ENCODE measurements at regions not wholly inside any gene's neighbourhood (a gene's known extent, or its start where the extent isn't known, plus 50 kb on each side); places are given as distances from the start of the nearest gene placed in this dataset.
A peak's percentile ranks its signal among the peaks of the same experiment; 100 is the strongest.
"Not testable (repeated sequence)": the region's sequence is repeated elsewhere in the genome, so short reads cannot be mapped to it uniquely, and the experiment has no call there.

DNA sequence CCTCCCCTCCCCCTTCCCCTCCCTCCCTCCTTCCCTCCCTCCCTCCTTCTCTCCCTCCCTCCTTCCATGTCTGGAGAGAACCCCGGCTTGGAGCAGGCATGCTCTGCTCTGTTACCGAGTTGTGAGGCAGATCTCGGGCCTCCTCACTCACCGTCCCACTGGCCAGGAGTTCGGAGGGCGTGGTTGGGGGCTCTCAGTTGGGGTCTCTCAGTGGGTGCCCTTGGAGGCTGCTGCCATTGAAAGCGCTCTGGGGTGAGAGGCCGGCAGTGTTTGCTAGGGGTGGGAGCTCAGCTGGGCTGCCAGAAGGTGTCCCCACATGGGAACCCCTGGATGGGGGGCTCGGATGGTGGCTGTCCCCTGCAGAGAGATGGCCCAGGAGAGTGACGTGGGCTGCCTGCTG, 101.1 kb upstream of the LRPAP1 start:
- not testable (repeated sequence) for DNase-seq (ENCODE audit: low spot score)

DNA sequence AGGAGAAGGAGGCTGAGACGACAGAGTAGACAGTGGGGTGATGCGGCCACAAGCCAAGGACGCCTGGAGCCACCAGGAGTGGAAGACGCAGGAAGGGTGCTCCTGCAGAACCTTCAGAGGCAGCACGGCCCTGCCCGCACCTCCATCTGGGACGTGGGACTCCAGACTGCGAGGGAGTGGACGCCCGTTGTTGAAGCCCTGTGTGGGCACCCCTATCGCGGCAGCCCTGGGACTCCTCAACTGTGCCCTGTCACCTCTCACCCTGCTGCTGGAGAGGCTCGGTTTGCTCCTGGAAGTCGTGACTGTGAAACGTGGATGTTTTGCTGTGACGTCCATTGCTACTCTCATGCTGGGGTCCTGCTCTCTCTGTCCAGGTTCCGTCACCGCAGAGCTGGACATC, 100.6 kb upstream of the LRPAP1 start:
- DNase-seq (ENCODE audit: low spot score) = not testable (repeated sequence)

DNA sequence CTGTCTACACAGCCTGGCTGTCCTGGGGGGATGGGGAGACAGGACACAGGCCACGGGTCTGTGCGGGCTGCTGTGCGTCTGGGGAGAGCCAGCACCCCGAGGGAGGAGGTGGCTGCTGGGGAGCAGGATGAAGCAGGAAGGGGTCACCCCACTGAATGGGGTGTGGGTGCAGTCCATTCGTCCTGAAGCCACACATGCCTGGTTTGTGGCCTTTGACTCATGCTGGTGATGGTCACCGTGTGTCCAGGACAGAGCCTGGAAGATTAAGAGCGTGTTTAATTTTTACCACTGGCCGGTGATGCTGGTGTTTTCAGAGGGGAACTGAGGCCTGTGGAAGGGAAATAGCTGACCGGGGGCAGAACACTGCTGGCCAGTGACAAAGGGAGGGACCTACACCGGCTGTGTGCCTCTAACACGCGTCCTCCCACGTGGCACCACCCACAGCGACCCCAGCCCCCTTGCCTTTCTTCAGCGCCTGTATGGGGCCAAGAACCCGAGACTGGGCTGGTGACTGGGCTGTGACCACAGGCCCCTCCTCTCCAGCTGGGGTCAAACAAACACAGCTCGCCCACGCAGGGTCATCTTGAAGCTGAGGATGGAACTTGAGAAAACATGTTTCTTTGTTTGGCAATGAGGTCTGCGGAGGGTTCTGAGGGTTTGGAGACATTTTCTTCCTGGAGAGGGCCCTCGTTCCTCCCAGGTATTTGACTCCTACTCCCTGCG, 99.5 kb upstream of the LRPAP1 start:
- not testable (repeated sequence) for DNase-seq (ENCODE audit: low spot score)

DNA sequence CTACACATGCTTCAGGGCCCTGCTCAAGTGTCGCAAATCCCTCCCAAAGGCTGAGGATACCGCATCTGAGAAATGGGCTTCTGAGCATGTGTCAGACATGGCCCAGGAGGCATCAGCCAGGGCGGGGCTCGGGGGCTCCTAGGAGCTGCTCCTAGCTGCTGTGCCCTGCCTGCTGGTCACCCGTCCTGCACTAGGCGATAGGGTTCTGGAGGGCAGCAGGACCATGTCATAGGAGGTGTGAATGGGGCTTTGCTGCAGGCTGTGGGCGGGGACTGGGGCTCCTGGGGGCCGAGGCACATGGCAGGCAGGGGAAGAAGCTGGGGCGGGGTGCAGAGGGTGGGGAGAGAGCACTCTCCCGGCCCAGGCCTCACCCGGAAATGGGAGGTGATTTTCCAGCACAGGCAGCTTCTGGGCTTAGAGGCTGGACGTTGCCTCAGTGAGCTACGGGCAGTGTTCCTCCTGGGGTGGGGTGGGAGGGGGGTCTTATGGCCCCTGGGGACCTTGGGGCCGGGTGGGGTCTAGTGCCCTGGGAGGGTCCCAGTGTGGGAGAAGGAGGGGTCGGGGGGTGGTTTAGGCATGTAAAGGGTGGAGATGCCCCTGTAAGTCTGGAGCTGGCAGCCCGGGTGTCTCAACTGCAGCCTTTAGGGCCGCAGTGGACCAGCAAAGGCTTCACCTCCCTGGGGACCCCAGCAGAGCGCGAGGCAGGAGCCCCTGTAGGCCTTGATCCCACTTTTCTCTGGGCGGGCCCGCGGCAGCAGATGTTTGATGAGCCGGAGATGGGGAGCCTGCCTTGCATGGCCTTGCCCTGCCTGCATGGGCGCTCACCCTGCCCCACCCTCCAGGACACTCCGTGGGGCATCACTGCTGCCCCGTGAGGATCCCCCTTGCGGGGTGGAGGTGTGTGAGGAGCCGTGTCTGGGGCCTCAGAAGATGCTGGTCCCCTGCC, 98.6 kb upstream of the LRPAP1 start:
- no peak for DNase-seq (ENCODE audit: low spot score)

DNA sequence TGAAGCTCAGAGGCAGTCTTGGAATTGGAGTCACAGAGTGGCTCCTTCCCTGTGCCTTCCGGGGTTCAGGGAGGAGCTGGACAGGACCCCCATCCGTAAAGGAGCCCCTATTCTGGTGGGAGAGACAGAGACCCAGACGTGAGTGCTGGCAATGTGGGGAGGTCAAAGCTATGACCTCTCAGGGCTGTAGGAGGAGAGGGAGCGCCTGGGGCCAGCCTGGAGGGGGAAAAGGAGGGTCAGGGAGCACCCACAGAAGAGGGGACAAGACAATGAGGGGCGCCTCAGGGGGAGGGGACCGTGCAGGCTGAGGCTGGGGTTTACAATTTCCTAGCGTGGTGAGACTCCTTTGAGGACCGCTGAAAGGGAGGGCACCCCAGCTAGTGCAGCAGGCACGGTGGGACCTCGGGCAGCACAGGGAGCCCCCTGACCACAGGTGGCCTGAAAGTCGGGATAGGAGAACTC, 97.9 kb upstream of the LRPAP1 start:
- no peak for DNase-seq (ENCODE audit: low spot score)

GRCh38 chr4:3629665-3630064, 97.4 kb upstream of the LRPAP1 start:
- DNase-seq (ENCODE audit: low spot score) = no peak

DNA sequence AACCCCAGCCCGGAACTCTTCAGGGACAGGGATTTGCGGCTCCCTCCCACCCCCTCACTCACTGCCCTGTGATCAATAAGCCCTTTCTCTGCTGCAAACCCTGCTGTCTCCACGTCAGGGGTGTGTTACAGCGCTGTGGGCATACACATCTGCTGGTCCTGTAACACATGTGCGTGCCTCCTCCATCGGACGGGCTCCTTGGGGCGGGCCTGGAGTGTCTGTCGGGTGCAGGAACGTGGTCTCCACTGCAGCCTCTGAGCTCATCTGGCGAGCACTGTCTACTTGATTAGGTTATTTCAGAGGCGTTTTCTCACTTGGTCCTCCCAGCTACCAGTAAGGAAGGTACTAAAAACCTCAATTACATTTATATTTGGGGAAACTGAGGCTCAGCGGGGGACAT, 97.0 kb upstream of the LRPAP1 start:
- DNase-seq (ENCODE audit: low spot score) = not testable (repeated sequence)

GRCh38 chr4:3628868-3629175, 96.6 kb upstream of the LRPAP1 start:
- no peak for DNase-seq (ENCODE audit: low spot score)

DNA sequence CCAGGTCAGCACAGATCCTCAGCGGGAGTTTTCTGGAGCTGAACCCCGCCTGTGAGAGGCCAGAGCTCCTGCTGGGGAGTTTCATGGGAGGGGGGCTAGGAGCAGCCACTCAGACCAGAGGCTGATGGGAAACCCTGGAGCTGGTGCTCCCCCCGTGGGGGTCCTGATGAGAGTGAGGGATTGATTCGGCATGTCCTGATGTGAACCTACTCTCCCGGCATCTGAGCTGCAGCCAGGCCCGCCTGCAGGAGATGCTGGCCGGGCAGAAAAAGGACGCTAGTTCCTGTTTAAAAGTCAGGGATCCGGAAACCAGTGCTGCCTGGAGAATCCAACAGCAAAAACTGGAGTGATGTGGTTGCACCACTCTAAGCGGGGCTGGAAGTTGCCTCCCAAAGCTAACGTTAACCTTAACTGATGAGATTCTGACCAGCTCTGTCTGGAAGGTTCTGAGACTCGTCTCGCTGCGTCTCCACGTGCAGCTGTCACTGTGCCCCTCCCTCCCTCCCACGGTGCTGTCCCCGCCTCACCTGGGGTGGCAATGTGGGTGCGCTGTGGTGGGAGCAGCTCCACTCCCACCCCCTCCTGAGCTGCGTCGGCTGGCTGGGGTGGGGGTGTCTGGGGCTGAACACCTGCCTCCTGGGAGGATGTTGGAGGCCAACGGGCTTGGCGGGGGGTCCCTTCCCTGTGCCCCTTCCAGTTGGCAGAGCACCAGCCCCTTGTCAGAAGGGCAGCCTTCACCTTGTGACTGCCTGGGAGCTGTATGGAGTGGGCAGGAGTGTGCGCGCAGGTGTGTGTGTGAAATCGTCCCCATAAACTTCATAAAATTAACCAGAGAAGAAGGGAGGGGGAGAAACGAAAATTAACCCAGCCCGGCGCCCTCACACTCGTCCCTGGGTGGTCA, 96.0 kb upstream of the LRPAP1 start:
- not testable (repeated sequence) for DNase-seq (ENCODE audit: low spot score)

- not testable (repeated sequence) for DNase-seq (ENCODE audit: low spot score)
Measured at GRCh38 chr4:3627456-3627855, 95.2 kb upstream of the LRPAP1 start.

GRCh38 chr4:3626131-3626884, 94.1 kb upstream of the LRPAP1 start:
- not testable (repeated sequence) for DNase-seq (ENCODE audit: low spot score)

- DNase-seq (ENCODE audit: low spot score) = peak; percentile 51
Measured at GRCh38 chr4:3625286-3625875, 93.2 kb upstream of the LRPAP1 start.

- not testable (repeated sequence) for DNase-seq (ENCODE audit: low spot score)
Measured at GRCh38 chr4:3623809-3624329, 91.6 kb upstream of the LRPAP1 start.

- no peak for DNase-seq (ENCODE audit: low spot score)
Measured at GRCh38 chr4:3623106-3623505, 90.9 kb upstream of the LRPAP1 start.

- DNase-seq (ENCODE audit: low spot score) = not testable (repeated sequence)
Measured at GRCh38 chr4:3620365-3620764, 88.1 kb upstream of the LRPAP1 start.

- not testable (repeated sequence) for DNase-seq (ENCODE audit: low spot score)
Measured at GRCh38 chr4:3619698-3620097, 87.5 kb upstream of the LRPAP1 start.

GRCh38 chr4:3618341-3618740, 86.1 kb upstream of the LRPAP1 start:
- DNase-seq (ENCODE audit: low spot score) = peak; percentile 88

- DNase-seq (ENCODE audit: low spot score) = no peak
Measured at GRCh38 chr4:3615386-3616286, 83.4 kb upstream of the LRPAP1 start.

- DNase-seq (ENCODE audit: low spot score) = no peak
Measured at GRCh38 chr4:3614731-3614980, 82.4 kb upstream of the LRPAP1 start.

Data from cerebellar cortex (tissue), 1 donor.